Sigmoid colon (tissue), 4 donors: ENCODE measurements at regions not wholly inside any gene's neighbourhood (a gene's known extent, or its start where the extent isn't known, plus 50 kb on each side); places are given as distances from the start of the nearest gene placed in this dataset.

Source experiments
- CTCF ChIP-seq, 4 experiments: fragments of 450-650 bp in 3 of 4; fragments of 200-600 bp in 1 of 4; IDR thresholded peaks; one replicate each; pipeline ENCODE4 v1.5.1; 2016 to 2019; ENCODE audit warnings: antibody characterized with exemption in 4 of 4, mild to moderate bottlenecking in 3 of 4, moderate library complexity in 2 of 4
- POLR2AphosphoS5 ChIP-seq, 4 donors: sonication (generic); formaldehyde crosslinking; IDR thresholded peaks; one replicate each; pipeline ENCODE4 v1.6.1; 2017; ENCODE audit warnings: antibody characterized with exemption in 4 of 4

GRCh38 chr1:220966473-220966872 lies 87.2 kb downstream of the HLX start:
- TF ChIP-seq CTCF (IDR thresholded peaks at IDR 0.05) (no peak), POLR2AphosphoS5 (IDR thresholded peaks at IDR 0.05) (no peak)
